HepG2 (cell line): ENCODE measurements at regions not wholly inside any gene's neighbourhood (a gene's known extent, or its start where the extent isn't known, plus 50 kb on each side); places are given as distances from the start of the nearest gene placed in this dataset.

Source experiments
- ATAC-seq: fragments of 200-7000 bp; cut with Tn5 transposase; 3 replicates; pipeline ENCODE4 v1.9.1; 2020; ENCODE audit warnings: mild to moderate bottlenecking, moderate library complexity
- BruUV-seq: library from RNA; stranded (reverse); fragments of 400-500 nt; replicated peaks from 2 replicates; lab custom pipeline; 2021; lab: Mats Ljungman, UMichigan
- CTCF ChIA-PET: fragments of 300-600 bp; formaldehyde crosslinking; extraction: SDS; loops from one replicate; lab custom pipeline; 2021; ENCODE audit warnings: low total read pairs, inconsistent platforms, low intra/inter-chr PET ratio; lab: Yijun Ruan, JAX
- POLR2A ChIA-PET: fragments of 350-600 bp; sonication (Branson Sonifier 250); formaldehyde crosslinking; loops from one replicate; lab custom pipeline; 2020; ENCODE audit warnings: antibody characterized with exemption, inconsistent platforms; lab: Yijun Ruan, JAX
- DNase-seq: peaks from one replicate; pipeline ENCODE4 v3.0.0-alpha.2; 2015; ENCODE audit warnings: low spot score
- FAIRE-seq: peaks from 3 replicates; lab custom pipeline; 2011; peaks lifted over from hg19 to GRCh38; lab: Jason Lieb, UNC
- H2AFZ ChIP-seq: one replicate; pipeline ENCODE4 v1.6.1; 2011; ENCODE audit warnings: low read length, inconsistent platforms
- H3K27ac ChIP-seq: fragments of 300-600 bp; 3 replicates; pipeline ENCODE4 v1.8.0; 2011; ENCODE audit warnings: mixed run types, mild to moderate bottlenecking, mixed read lengths, low read length, inconsistent platforms; ENCODE audit not compliant: insufficient read depth; ENCODE audit errors: extremely low read length
- H3K27me3 ChIP-seq, 2 experiments: fragments of 200-600 bp in 1 of 2; 2 replicates in 1 of 2; 3 replicates in 1 of 2; pipeline versions ENCODE4 v1.6.0 to v1.8.0; 2011; ENCODE audit warnings: low read length in 2 of 2, mild to moderate bottlenecking in 2 of 2, moderate library complexity in 2 of 2, inconsistent platforms in 1 of 2; ENCODE audit not compliant: insufficient read depth in 2 of 2, control insufficient read depth in 1 of 2
- H3K36me3 ChIP-seq, 2 experiments: fragments of 200-600 bp in 1 of 2; replicated peaks in 1 of 2; 2 replicates in 1 of 2; 3 replicates in 1 of 2; pipeline versions ENCODE4 v1.5.1 to v1.8.0; 2011; ENCODE audit warnings: low read length in 2 of 2, inconsistent platforms in 1 of 2; ENCODE audit not compliant: insufficient read depth in 2 of 2, control insufficient read depth in 1 of 2
- H3K4me1 ChIP-seq: 2 replicates; pipeline ENCODE4 v1.5.1; 2012; ENCODE audit warnings: low read length, inconsistent platforms; ENCODE audit not compliant: insufficient read depth
- H3K4me2 ChIP-seq: 2 replicates; pipeline ENCODE4 v1.6.0; 2011; ENCODE audit warnings: low read depth, low read length, inconsistent platforms
- H3K4me3 ChIP-seq, 3 experiments: fragments of 200-600 bp in 1 of 3; sonication (generic), shearing (Covaris generic) in 1 of 3; replicated peaks in 1 of 3; 2 replicates each; pipeline ENCODE4 v1.5.1; 2011 to 2016; ENCODE audit warnings: low read length in 3 of 3, inconsistent platforms in 2 of 3, low read depth in 2 of 3, mild to moderate bottlenecking in 2 of 3, control low read depth in 1 of 3, mixed read lengths in 1 of 3; ENCODE audit not compliant: insufficient read depth in 1 of 3
- H3K79me2 ChIP-seq: one replicate; pipeline ENCODE4 v1.6.1; 2011; ENCODE audit warnings: low read length, inconsistent platforms; ENCODE audit not compliant: insufficient read depth
- H3K9ac ChIP-seq: 2 replicates; pipeline ENCODE4 v1.6.0; 2011; ENCODE audit warnings: mild to moderate bottlenecking, low read depth, low read length, inconsistent platforms; ENCODE audit not compliant: insufficient read depth
- H3K9me3 ChIP-seq: 2 replicates; pipeline ENCODE4 v1.5.1; 2012; ENCODE audit warnings: mild to moderate bottlenecking, low read length
- H4K20me1 ChIP-seq: 2 replicates; pipeline ENCODE4 v1.6.0; 2011; ENCODE audit warnings: inconsistent platforms, mild to moderate bottlenecking, low read length, moderate library complexity; ENCODE audit not compliant: insufficient read depth
- BHLHE40 ChIP-seq: IDR thresholded peaks from 2 replicates; pipeline ENCODE4 v1.6.1; 2011; ENCODE audit warnings: low read length, improper control_type of control experiment
- BRCA1 ChIP-seq: sonication (generic); formaldehyde crosslinking; IDR thresholded peaks from 2 replicates; pipeline ENCODE4 v1.4.0; 2020; ENCODE audit warnings: missing genetic modification reagents
- CHCHD3 ChIP-seq: sonication (generic); formaldehyde crosslinking; IDR thresholded peaks from 2 replicates; pipeline ENCODE4 v1.8.0; 2022; ENCODE audit warnings: mild to moderate bottlenecking, missing genetic modification reagents, moderate library complexity
- EP300 ChIP-seq, 3 experiments: sonication (generic) in 1 of 3; formaldehyde crosslinking in 1 of 3; IDR thresholded peaks; 2 replicates each; pipeline versions ENCODE4 v1.5.1 to v1.6.1; 2011 to 2020; ENCODE audit warnings: low read depth in 2 of 3, low read length in 2 of 3, borderline replicate concordance in 1 of 3, improper control_type of control experiment in 1 of 3, mild to moderate bottlenecking in 1 of 3, missing genetic modification reagents in 1 of 3, moderate library complexity in 1 of 3
- FOXO4 ChIP-seq: sonication (generic); formaldehyde crosslinking; conservative IDR thresholded peaks from 2 replicates; pipeline ENCODE4 v1.8.1; 2023; ENCODE audit warnings: missing genetic modification reagents
- GATA4 ChIP-seq: sonication (generic); IDR thresholded peaks from 2 replicates; pipeline ENCODE4 v1.6.1; 2016; ENCODE audit warnings: antibody characterized with exemption, low read depth, borderline replicate concordance
- GATAD2A ChIP-seq: IDR thresholded peaks from 2 replicates; pipeline ENCODE4 v1.6.1; 2016
- HNF4A ChIP-seq: sonication (generic); formaldehyde crosslinking; IDR thresholded peaks from 2 replicates; pipeline ENCODE4 v1.4.0; 2020; ENCODE audit warnings: missing genetic modification reagents
- SOX5 ChIP-seq: IDR thresholded peaks from 2 replicates; pipeline ENCODE4 v1.6.1; 2016; ENCODE audit warnings: borderline replicate concordance
- SOX6 ChIP-seq, 2 experiments: fragments of 450-650 bp in 1 of 2; sonication (generic) in 1 of 2; formaldehyde crosslinking in 1 of 2; IDR thresholded peaks; 2 replicates each; pipeline versions ENCODE4 v1.4.0 to v1.6.1; 2017 to 2020; ENCODE audit warnings: antibody characterized with exemption in 1 of 2, mild to moderate bottlenecking in 1 of 2, missing genetic modification reagents in 1 of 2
- TCF7 ChIP-seq: sonication (generic); IDR thresholded peaks from 2 replicates; pipeline ENCODE4 v1.6.1; 2016; ENCODE audit warnings: antibody characterized with exemption, low read depth
- ZBTB20 ChIP-seq: sonication (generic); formaldehyde crosslinking; IDR thresholded peaks from 2 replicates; pipeline ENCODE4 v1.8.1; 2023; ENCODE audit warnings: missing genetic modification reagents, low read depth, mild to moderate bottlenecking, borderline replicate concordance
- ZNF17 ChIP-seq: sonication (generic); formaldehyde crosslinking; IDR thresholded peaks from 2 replicates; pipeline ENCODE4 v1.5.0; 2020; ENCODE audit warnings: mild to moderate bottlenecking, missing genetic modification reagents
- ZNF570 ChIP-seq: sonication (generic); formaldehyde crosslinking; IDR thresholded peaks from 2 replicates; pipeline ENCODE4 v1.4.0; 2020; ENCODE audit warnings: mild to moderate bottlenecking, missing genetic modification reagents, borderline replicate concordance
- ZNF572 ChIP-seq: sonication (generic); formaldehyde crosslinking; IDR thresholded peaks from 2 replicates; pipeline ENCODE4 v1.5.1; 2020; ENCODE audit warnings: mild to moderate bottlenecking, missing genetic modification reagents
- ZNF598 ChIP-seq: sonication (generic); formaldehyde crosslinking; IDR thresholded peaks from 2 replicates; pipeline ENCODE4 v1.5.1; 2020; ENCODE audit warnings: mild to moderate bottlenecking, missing genetic modification reagents, borderline replicate concordance
- ZNF614 ChIP-seq: IDR thresholded peaks from 2 replicates; pipeline ENCODE4 v1.6.1; 2018; ENCODE audit warnings: missing biosample characterization, missing genetic modification reagents, inconsistent platforms, borderline replicate concordance
- ZNF746 ChIP-seq: sonication (generic); formaldehyde crosslinking; IDR thresholded peaks from 2 replicates; pipeline ENCODE4 v1.8.0; 2022; ENCODE audit warnings: mild to moderate bottlenecking, missing genetic modification reagents
- ZNF777 ChIP-seq: sonication (generic); formaldehyde crosslinking; IDR thresholded peaks from 2 replicates; pipeline ENCODE4 v1.4.0; 2020; ENCODE audit warnings: missing genetic modification reagents
- ZSCAN30 ChIP-seq: sonication (generic); formaldehyde crosslinking; IDR thresholded peaks from 2 replicates; pipeline ENCODE4 v1.5.0; 2020; ENCODE audit warnings: mild to moderate bottlenecking, missing genetic modification reagents
- WGBS: methylation state at CpG from one replicate; pipeline ENCODE4 v1.1.6; 2017; ENCODE audit warnings: low lambda C conversion rate; 5-methylcytosine and 5-hydroxymethylcytosine counted together
- in situ Hi-C: cut with HindIII; loops from 2 replicates; pipeline ENCODE4 v1.10.0; 2017; ENCODE audit warnings: low pct_unique_long_range_greater_than_20kb; ENCODE audit not compliant: extremely low pct_ligation_motif_present
- intact Hi-C: fragments of 100-400 bp; cut with micrococcal nuclease; formaldehyde crosslinking; loops from one replicate; pipeline ENCODE4 v1.10.0; 2022; ENCODE audit not compliant: unreplicated experiment
- TF ChIP-seq, protein P1 (sequence below): IDR thresholded peaks from 2 replicates; pipeline ENCODE4 v1.6.1; 2016

DNA sequence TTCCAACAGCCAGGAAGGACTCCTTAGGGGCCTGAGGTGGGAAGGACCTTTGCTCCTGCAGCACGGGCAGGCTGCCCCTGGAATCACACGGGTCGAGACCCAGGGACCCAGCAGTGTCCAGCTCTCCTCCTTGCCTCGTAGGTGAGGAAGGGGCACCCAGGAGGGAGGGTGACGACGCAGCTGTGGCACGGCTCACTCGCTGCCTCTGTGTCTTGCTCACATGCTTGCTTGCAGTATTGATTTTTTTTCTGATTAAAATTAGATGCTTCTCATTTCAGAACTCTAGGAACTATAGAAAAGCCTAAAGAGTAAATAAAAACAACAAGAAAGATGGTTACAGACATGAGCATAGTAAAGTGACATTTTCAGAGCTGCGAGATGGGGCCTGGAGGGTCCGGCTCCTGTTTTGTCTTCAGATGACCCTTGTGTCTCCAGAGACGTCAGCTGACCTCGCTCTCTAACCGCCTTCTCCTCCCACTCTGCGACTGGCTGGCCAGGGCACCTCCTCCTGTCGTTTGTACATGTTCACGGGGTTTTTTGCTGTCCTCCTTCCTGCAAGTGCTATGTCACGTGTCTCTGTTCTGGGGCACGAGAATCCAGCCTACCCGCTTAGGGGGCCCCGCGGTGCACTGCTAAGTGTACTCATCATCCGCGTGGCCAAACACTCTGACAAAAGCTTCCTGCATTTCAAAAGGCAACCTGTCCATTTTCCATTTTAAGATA is 65.7 kb upstream of the ZNF236 start (continued):
- 0 out of 2 replicates have a peak, but pooled peaks have one; percentile 35 for TF ChIP-seq BHLHE40

GRCh38 chr18:76754351-76754750 is 68.0 kb upstream of the ZNF236 start:
- peak; percentile 81 for FAIRE-seq
- Histone ChIP-seq H3K36me3 (no peaks in the 10 kb centered on the region), H3K79me2 (no peaks in the 10 kb centered on the region), H3K4me3 (no peak overlapping the region; a peak in 1 of 6 replicates), H4K20me1 (no peaks in the 10 kb centered on the region), H2AFZ (peak overlapping the region; percentile 20), H3K4me1 (peaks cover 56% of the 10 kb centered on the region), H3K27ac (no peak overlapping the region), H3K27me3 (no peaks in the 10 kb centered on the region), H3K9me3 (peaks cover 13% of the 10 kb centered on the region), H3K4me2 (peak overlapping the region; percentile 41), H3K9ac (no peak overlapping the region)
- BruUV-seq: no TSS peak
- in situ Hi-C loops: no loop called here
- DNase-seq: peak; percentile 78
- POLR2A ChIA-PET: no interaction called here
- intact Hi-C loops: no loop called here
- CTCF ChIA-PET: no interaction called here
- peak; percentile 73 for ATAC-seq
- 16% methylated on average over 8 of the region's 8 CpGs for WGBS
- no peak for TF ChIP-seq ZNF570
- TF ChIP-seq SOX6 (IDR thresholded peaks at IDR 0.05): no peak
- 0 out of 2 replicates have a peak, but pooled peaks have one; percentile 26 for TF ChIP-seq SOX6 (CRISPR knock-in tag; IDR thresholded peaks at IDR 0.05)
- no peak for TF ChIP-seq ZNF598
- TF ChIP-seq EP300 (IDR thresholded peaks at IDR 0.05; ENCODE audit: low read depth in 2 of 2, low read length in 2 of 2): peak in 1 of 2 experiments; percentile 30; a peak in 1 of 4 replicates
- TF ChIP-seq EP300 (CRISPR knock-in tag; IDR thresholded peaks at IDR 0.05; ENCODE audit: borderline replicate concordance): peak; percentile 35; the same call in 1 of the 2 replicates
- no peak for TF ChIP-seq ZNF17
- TF ChIP-seq, protein P1, sequence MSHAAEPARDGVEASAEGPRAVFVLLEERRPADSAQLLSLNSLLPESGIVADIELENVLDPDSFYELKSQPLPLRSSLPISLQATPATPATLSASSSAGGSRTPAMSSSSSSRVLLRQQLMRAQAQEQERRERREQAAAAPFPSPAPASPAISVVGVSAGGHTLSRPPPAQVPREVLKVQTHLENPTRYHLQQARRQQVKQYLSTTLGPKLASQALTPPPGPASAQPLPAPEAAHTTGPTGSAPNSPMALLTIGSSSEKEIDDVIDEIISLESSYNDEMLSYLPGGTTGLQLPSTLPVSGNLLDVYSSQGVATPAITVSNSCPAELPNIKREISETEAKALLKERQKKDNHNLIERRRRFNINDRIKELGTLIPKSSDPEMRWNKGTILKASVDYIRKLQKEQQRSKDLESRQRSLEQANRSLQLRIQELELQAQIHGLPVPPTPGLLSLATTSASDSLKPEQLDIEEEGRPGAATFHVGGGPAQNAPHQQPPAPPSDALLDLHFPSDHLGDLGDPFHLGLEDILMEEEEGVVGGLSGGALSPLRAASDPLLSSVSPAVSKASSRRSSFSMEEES (CRISPR knock-in tag): 0 out of 2 replicates have a peak, but pooled peaks have one; percentile 22
- TF ChIP-seq FOXO4 (CRISPR knock-in tag): no peak
- peak; percentile 29; the same call in 1 of the 2 replicates for TF ChIP-seq GATAD2A (CRISPR knock-in tag)
- TF ChIP-seq ZNF746 (CRISPR knock-in tag): no peak
- TF ChIP-seq HNF4A (CRISPR knock-in tag): peak; percentile 61
- TF ChIP-seq ZNF614: peak; percentile 67; the same call in 1 of the 2 replicates
- TF ChIP-seq ZBTB20 (CRISPR knock-in tag): no peak
- no peak for TF ChIP-seq GATA4
- no peak for TF ChIP-seq ZNF572 (CRISPR knock-in tag)
- peak; percentile 40; the same call in 1 of the 2 replicates for TF ChIP-seq SOX5
- no peak for TF ChIP-seq BRCA1 (CRISPR knock-in tag)
- TF ChIP-seq TCF7: 0 out of 2 replicates have a peak, but pooled peaks have one; percentile 26
- TF ChIP-seq CHCHD3 (CRISPR knock-in tag): no peak
- TF ChIP-seq ZSCAN30 (CRISPR knock-in tag): no peak
- no peak for TF ChIP-seq ZNF777
